HEK293 (cell line): ENCODE measurements at regions not wholly inside any gene's neighbourhood (a gene's known extent, or its start where the extent isn't known, plus 50 kb on each side); places are given as distances from the start of the nearest gene placed in this dataset.

Source experiments
- CTCF ChIA-PET: fragments of 350-600 bp; formaldehyde crosslinking; extraction: SDS; loops from one replicate; lab custom pipeline; 2021; ENCODE audit warnings: antibody characterized with exemption; lab: Yijun Ruan, JAX
- POLR2A ChIA-PET: fragments of 300-600 bp; formaldehyde crosslinking; extraction: SDS; loops from one replicate; lab custom pipeline; 2020; ENCODE audit warnings: antibody characterized with exemption, inconsistent platforms; lab: Yijun Ruan, JAX
- H3K27ac ChIP-seq: fragments of 200-500 bp; sonication (Bioruptor generic); 2 replicates; pipeline ENCODE4 v1.5.1; 2014; ENCODE audit warnings: low read depth, low read length, control low read depth, inconsistent platforms; ENCODE audit errors: extremely low read depth
- H3K36me3 ChIP-seq, 2 experiments: fragments of 200-500 bp in 1 of 2; sonication (Bioruptor generic) in 1 of 2; 1 replicate in 1 of 2; 2 replicates in 1 of 2; pipeline ENCODE4 v1.5.1; 2014 to 2017; ENCODE audit warnings: inconsistent platforms in 2 of 2, low read length in 2 of 2; ENCODE audit not compliant: control insufficient read depth in 2 of 2, insufficient read depth in 1 of 2
- H3K4me1 ChIP-seq: fragments of 200-500 bp; sonication (Bioruptor generic); 2 replicates; pipeline ENCODE4 v1.5.1; 2014; ENCODE audit warnings: mild to moderate bottlenecking, low read length, inconsistent platforms; ENCODE audit not compliant: control insufficient read depth, insufficient read depth
- H3K4me3 ChIP-seq: 2 replicates; pipeline ENCODE4 v1.5.1; 2011; ENCODE audit warnings: low read depth, mild to moderate bottlenecking, control low read depth, low read length, moderate library complexity
- H3K9me3 ChIP-seq: fragments of 200-500 bp; sonication (Bioruptor generic); 2 replicates; pipeline ENCODE4 v1.5.1; 2014; ENCODE audit warnings: low read depth, low read length, inconsistent platforms; ENCODE audit not compliant: control insufficient read depth, insufficient read depth
- IKZF3 ChIP-seq: fragments of 450-650 bp; IDR thresholded peaks from 2 replicates; pipeline ENCODE4 v1.5.0; 2018; ENCODE audit warnings: missing biosample characterization, mild to moderate bottlenecking, missing genetic modification characterization, moderate library complexity
- PRDM2 ChIP-seq: fragments of 450-650 bp; formaldehyde crosslinking; IDR thresholded peaks from 2 replicates; pipeline ENCODE4 v1.5.1; 2016; ENCODE audit warnings: missing biosample characterization, missing genetic modification characterization, borderline replicate concordance
- SALL2 ChIP-seq: fragments of 450-650 bp; formaldehyde crosslinking; IDR thresholded peaks from 2 replicates; pipeline ENCODE4 v1.5.0; 2017; ENCODE audit warnings: missing biosample characterization, mild to moderate bottlenecking, missing genetic modification characterization, borderline replicate concordance
- SP2 ChIP-seq: fragments of 450-650 bp; formaldehyde crosslinking; IDR thresholded peaks from 2 replicates; pipeline ENCODE4 v1.5.1; 2016; ENCODE audit warnings: missing biosample characterization, missing genetic modification characterization
- TRIM28 ChIP-seq: IDR thresholded peaks from 2 replicates; pipeline ENCODE4 v1.6.1; 2011; ENCODE audit warnings: low read length, control low read depth, borderline replicate concordance
- ZBTB49 ChIP-seq: fragments of 450-650 bp; formaldehyde crosslinking; IDR thresholded peaks from 2 replicates; pipeline ENCODE4 v1.5.1; 2016; ENCODE audit warnings: missing biosample characterization, missing genetic modification characterization, low read depth
- ZBTB7A ChIP-seq: fragments of 450-650 bp; formaldehyde crosslinking; IDR thresholded peaks from 2 replicates; pipeline ENCODE4 v1.5.1; 2016; ENCODE audit warnings: low read depth, missing biosample characterization, missing genetic modification characterization
- ZBTB8A ChIP-seq: fragments of 450-650 bp; formaldehyde crosslinking; IDR thresholded peaks from 2 replicates; pipeline ENCODE4 v1.5.1; 2016; ENCODE audit warnings: missing biosample characterization, missing genetic modification characterization
- ZFP41 ChIP-seq: fragments of 450-650 bp; formaldehyde crosslinking; IDR thresholded peaks from 2 replicates; pipeline ENCODE4 v1.5.1; 2016; ENCODE audit warnings: missing biosample characterization, missing genetic modification characterization, borderline replicate concordance
- ZNF138 ChIP-seq: fragments of 450-650 bp; formaldehyde crosslinking; IDR thresholded peaks from 2 replicates; pipeline ENCODE4 v1.5.1; 2016; ENCODE audit warnings: missing biosample characterization, missing genetic modification characterization, borderline replicate concordance
- ZNF174 ChIP-seq: fragments of 450-650 bp; formaldehyde crosslinking; IDR thresholded peaks from 2 replicates; pipeline ENCODE4 v1.5.0; 2017; ENCODE audit warnings: missing biosample characterization, mild to moderate bottlenecking, missing genetic modification characterization
- ZNF23 ChIP-seq: fragments of 450-650 bp; formaldehyde crosslinking; IDR thresholded peaks from 2 replicates; pipeline ENCODE4 v1.5.1; 2016; ENCODE audit warnings: missing biosample characterization, missing genetic modification characterization, borderline replicate concordance
- ZNF366 ChIP-seq: fragments of 450-650 bp; formaldehyde crosslinking; conservative IDR thresholded peaks from 2 replicates; pipeline ENCODE4 v1.5.1; 2016; ENCODE audit warnings: missing biosample characterization, missing genetic modification characterization
- ZNF37A ChIP-seq: fragments of 450-650 bp; IDR thresholded peaks from 2 replicates; pipeline ENCODE4 v1.5.1; 2018; ENCODE audit warnings: missing biosample characterization, missing genetic modification characterization
- ZNF621 ChIP-seq: fragments of 450-650 bp; formaldehyde crosslinking; IDR thresholded peaks from 2 replicates; pipeline ENCODE4 v1.5.1; 2017; ENCODE audit warnings: missing biosample characterization, missing genetic modification characterization
- ZNF660 ChIP-seq: fragments of 450-650 bp; IDR thresholded peaks from 2 replicates; pipeline ENCODE4 v1.5.1; 2018; ENCODE audit warnings: missing biosample characterization, mild to moderate bottlenecking, missing genetic modification characterization
- ZNF707 ChIP-seq: fragments of 450-650 bp; formaldehyde crosslinking; IDR thresholded peaks from 2 replicates; pipeline ENCODE4 v1.5.1; 2016; ENCODE audit warnings: missing biosample characterization, missing genetic modification characterization
- ZNF768 ChIP-seq: fragments of 450-650 bp; formaldehyde crosslinking; IDR thresholded peaks from 2 replicates; pipeline ENCODE4 v1.5.1; 2018; ENCODE audit warnings: missing biosample characterization, mild to moderate bottlenecking, missing genetic modification characterization
- ZNF777 ChIP-seq: fragments of 450-650 bp; formaldehyde crosslinking; IDR thresholded peaks from 2 replicates; pipeline ENCODE4 v1.5.1; 2017; ENCODE audit warnings: missing biosample characterization, missing genetic modification characterization, borderline replicate concordance
- ZNF830 ChIP-seq: fragments of 450-650 bp; IDR thresholded peaks from 2 replicates; pipeline ENCODE4 v1.5.0; 2018; ENCODE audit warnings: missing biosample characterization, missing genetic modification characterization, low read depth, mild to moderate bottlenecking, moderate library complexity
- TF ChIP-seq, protein P1 (sequence below): fragments of 450-650 bp; formaldehyde crosslinking; IDR thresholded peaks from 2 replicates; pipeline ENCODE4 v1.5.1; 2017; ENCODE audit warnings: missing biosample characterization, missing genetic modification characterization

- TF ChIP-seq ZNF768 (tag by site-specific recombination) = no peak
- no peak for TF ChIP-seq ZNF777 (tag by site-specific recombination)
- TF ChIP-seq ZNF830 = no peak
- no peak for TF ChIP-seq ZNF174
- TF ChIP-seq ZFP41 (tag by site-specific recombination) = no peak
- TF ChIP-seq ZNF621 (tag by site-specific recombination) = no peak
- TF ChIP-seq, all 188 proteins: peak for 0
- Histone ChIP-seq H3K4me1 (no peaks in the 10 kb centered on the region), H3K36me3 (no peaks in the 10 kb centered on the region), H3K4me3 (no peak overlapping the region), H3K27ac (no peak overlapping the region), H3K9me3 (no peaks in the 10 kb centered on the region; the same call in 1 of the 2 replicates)
- POLR2A ChIA-PET = no interaction called here
- CTCF ChIA-PET = no interaction called here
These were observed 50.1 kb downstream of the GCNT4 start for GRCh38 chr5:75002271-75002670.

DNA sequence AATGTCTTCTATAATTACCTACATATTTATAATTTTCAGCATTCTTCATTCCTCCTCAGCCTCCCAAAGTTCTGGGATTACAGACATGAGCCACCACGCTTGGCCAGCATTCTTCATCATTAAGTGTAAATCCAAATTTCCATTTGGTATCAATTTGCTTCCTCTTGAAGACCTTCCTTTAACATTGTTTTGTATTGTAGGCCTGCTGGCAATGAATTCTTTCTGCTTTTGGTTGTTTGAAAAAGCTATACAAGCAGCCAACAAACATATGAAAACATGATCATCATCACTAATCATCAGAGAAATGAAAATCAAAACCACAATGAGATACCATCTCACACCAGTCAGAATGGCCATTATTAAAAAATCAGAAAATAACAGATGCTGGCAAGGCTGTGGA is 56.4 kb downstream of the GCNT4 start:
- Histone ChIP-seq H3K9me3 (no peaks in the 10 kb centered on the region), H3K27ac (no peak overlapping the region)
- ChIA-PET CTCF (no interaction called here), POLR2A (no interaction called here)
- TF ChIP-seq IKZF3 (tag by site-specific recombination) (no peak), ZBTB7A (tag by site-specific recombination) (no peak), ZNF23 (tag by site-specific recombination) (no peak), ZNF707 (no peak), ZNF660 (tag by site-specific recombination) (no peak), SALL2 (tag by site-specific recombination) (no peak), ZNF138 (no peak), ZNF37A (tag by site-specific recombination) (no peak), SP2 (tag by site-specific recombination) (no peak), PRDM2 (no peak), ZNF366 (tag by site-specific recombination) (no peak), ZBTB49 (tag by site-specific recombination) (no peak), TRIM28 (no peak), ZBTB8A (no peak)
- TF ChIP-seq, protein P1, sequence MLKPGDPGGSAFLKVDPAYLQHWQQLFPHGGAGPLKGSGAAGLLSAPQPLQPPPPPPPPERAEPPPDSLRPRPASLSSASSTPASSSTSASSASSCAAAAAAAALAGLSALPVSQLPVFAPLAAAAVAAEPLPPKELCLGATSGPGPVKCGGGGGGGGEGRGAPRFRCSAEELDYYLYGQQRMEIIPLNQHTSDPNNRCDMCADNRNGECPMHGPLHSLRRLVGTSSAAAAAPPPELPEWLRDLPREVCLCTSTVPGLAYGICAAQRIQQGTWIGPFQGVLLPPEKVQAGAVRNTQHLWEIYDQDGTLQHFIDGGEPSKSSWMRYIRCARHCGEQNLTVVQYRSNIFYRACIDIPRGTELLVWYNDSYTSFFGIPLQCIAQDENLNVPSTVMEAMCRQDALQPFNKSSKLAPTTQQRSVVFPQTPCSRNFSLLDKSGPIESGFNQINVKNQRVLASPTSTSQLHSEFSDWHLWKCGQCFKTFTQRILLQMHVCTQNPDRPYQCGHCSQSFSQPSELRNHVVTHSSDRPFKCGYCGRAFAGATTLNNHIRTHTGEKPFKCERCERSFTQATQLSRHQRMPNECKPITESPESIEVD (tag by site-specific recombination) = no peak
- TF ChIP-seq, all 188 proteins: peak for 0
- no peaks in the 10 kb centered on the region for H3K36me3 ChIP-seq
- no peak overlapping the region for H3K4me3 ChIP-seq
- H3K4me1 ChIP-seq = no peaks in the 10 kb centered on the region
